Suprapubic skin (tissue), 4 donors: ENCODE measurements at regions not wholly inside any gene's neighbourhood (a gene's known extent, or its start where the extent isn't known, plus 50 kb on each side); places are given as distances from the start of the nearest gene placed in this dataset.

Experiments used
- DNase-seq, 2 donors: peaks; one replicate each; pipeline ENCODE4 v3.0.0-alpha.2; 2019; ENCODE audit warnings: low spot score in 2 of 2
- H3K27ac ChIP-seq: fragments of 200-600 bp; sonication (generic); one replicate; pipeline ENCODE4 v1.5.1; 2019
- H3K27me3 ChIP-seq: fragments of 200-600 bp; sonication (generic); one replicate; pipeline ENCODE4 v1.5.1; 2019
- H3K36me3 ChIP-seq: fragments of 200-600 bp; sonication (generic); one replicate; pipeline ENCODE4 v1.5.1; 2019
- H3K4me1 ChIP-seq: fragments of 200-600 bp; sonication (generic); one replicate; pipeline ENCODE4 v1.5.1; 2019
- H3K4me3 ChIP-seq: fragments of 200-600 bp; sonication (generic); one replicate; pipeline ENCODE4 v1.5.1; 2019; ENCODE audit warnings: mild to moderate bottlenecking
- H3K9me3 ChIP-seq: fragments of 200-600 bp; sonication (generic); one replicate; pipeline ENCODE4 v1.5.1; 2019
- CTCF ChIP-seq, 2 donors: fragments of 200-600 bp in 1 of 2; fragments of 450-650 bp in 1 of 2; sonication (generic) in 1 of 2; IDR thresholded peaks; one replicate each; pipeline ENCODE4 v1.5.1; 2016 to 2019; ENCODE audit warnings: antibody characterized with exemption in 2 of 2, mild to moderate bottlenecking in 1 of 2, moderate library complexity in 1 of 2
- EP300 ChIP-seq: sonication (generic); formaldehyde crosslinking; IDR thresholded peaks from one replicate; pipeline ENCODE4 v1.6.1; 2017; ENCODE audit warnings: antibody characterized with exemption
- POLR2A ChIP-seq, 2 donors: fragments of 450-650 bp; IDR thresholded peaks; one replicate each; pipeline ENCODE4 v1.6.1; 2017; ENCODE audit warnings: antibody characterized with exemption in 2 of 2, mild to moderate bottlenecking in 2 of 2, moderate library complexity in 2 of 2
- POLR2AphosphoS5 ChIP-seq, 3 donors: sonication (generic); formaldehyde crosslinking; IDR thresholded peaks; one replicate each; pipeline ENCODE4 v1.6.1; 2017; ENCODE audit warnings: antibody characterized with exemption in 3 of 3
- WGBS: methylation state at CpG from one replicate; pipeline ENCODE4 v1.1.5; 2018; 5-methylcytosine and 5-hydroxymethylcytosine counted together

GRCh38 chr13:31456056-31456455 lies 256.3 kb downstream of the B3GLCT start:
- Histone ChIP-seq H3K36me3 (no peaks in the 10 kb centered on the region), H3K4me1 (no peaks in the 10 kb centered on the region), H3K27ac (no peak overlapping the region), H3K9me3 (no peaks in the 10 kb centered on the region), H3K27me3 (no peaks in the 10 kb centered on the region), H3K4me3 (no peak overlapping the region)
- no peak for DNase-seq
- TF ChIP-seq EP300 (no peak), POLR2A (IDR thresholded peaks at IDR 0.05) (no peak)

GRCh38 chr13:31460061-31460460 lies 260.3 kb downstream of the B3GLCT start:
- WGBS: 84% methylated on average over 3 of the region's 3 CpGs
- TF ChIP-seq CTCF (IDR thresholded peaks at IDR 0.05): no peak
- TF ChIP-seq POLR2AphosphoS5 (IDR thresholded peaks at IDR 0.05): no peak
- no peak for TF ChIP-seq EP300
- TF ChIP-seq POLR2A (IDR thresholded peaks at IDR 0.05): no peak
- no peaks in the 10 kb centered on the region for H3K27me3 ChIP-seq
- DNase-seq: no peak
- no peaks in the 10 kb centered on the region for H3K4me1 ChIP-seq
- no peaks in the 10 kb centered on the region for H3K36me3 ChIP-seq
- H3K4me3 ChIP-seq: no peak overlapping the region
- no peak overlapping the region for H3K27ac ChIP-seq
- no peaks in the 10 kb centered on the region for H3K9me3 ChIP-seq

- TF ChIP-seq POLR2A (IDR thresholded peaks at IDR 0.05): no peak
- no peak for TF ChIP-seq CTCF (IDR thresholded peaks at IDR 0.05)
- no peak for TF ChIP-seq POLR2AphosphoS5 (IDR thresholded peaks at IDR 0.05)
- TF ChIP-seq EP300: no peak
- Histone ChIP-seq H3K27me3 (no peaks in the 10 kb centered on the region), H3K27ac (no peak overlapping the region), H3K9me3 (no peaks in the 10 kb centered on the region), H3K36me3 (no peaks in the 10 kb centered on the region), H3K4me1 (no peaks in the 10 kb centered on the region), H3K4me3 (no peak overlapping the region)
- WGBS: 92% methylated on average over 5 of the region's 5 CpGs
- no peak for DNase-seq
These were observed 262.1 kb downstream of the B3GLCT start for GRCh38 chr13:31461923-31462322.

GRCh38 chr13:31462766-31463165 lies 263.0 kb downstream of the B3GLCT start:
- 93% methylated on average over 3 of the region's 3 CpGs for WGBS
- DNase-seq: no peak
- TF ChIP-seq CTCF (IDR thresholded peaks at IDR 0.05): no peak
- TF ChIP-seq EP300: no peak
- TF ChIP-seq POLR2A (IDR thresholded peaks at IDR 0.05): no peak
- no peak for TF ChIP-seq POLR2AphosphoS5 (IDR thresholded peaks at IDR 0.05)

GRCh38 chr13:31468114-31468902 lies 268.5 kb downstream of the B3GLCT start:
- H3K27me3 ChIP-seq: no peaks in the 10 kb centered on the region
- no peak overlapping the region for H3K27ac ChIP-seq
- 64% methylated on average over 12 of the region's 12 CpGs for WGBS
- no peak for DNase-seq
- no peak overlapping the region for H3K4me3 ChIP-seq
- no peak for TF ChIP-seq EP300
- no peak for TF ChIP-seq POLR2A (IDR thresholded peaks at IDR 0.05)
- TF ChIP-seq CTCF (IDR thresholded peaks at IDR 0.05): no peak
- no peak for TF ChIP-seq POLR2AphosphoS5 (IDR thresholded peaks at IDR 0.05)
- H3K9me3 ChIP-seq: no peaks in the 10 kb centered on the region
- no peaks in the 10 kb centered on the region for H3K36me3 ChIP-seq
- no peaks in the 10 kb centered on the region for H3K4me1 ChIP-seq

More at GRCh38 chr13:31462766-31463165, 263.0 kb downstream of the B3GLCT start:
- H3K27me3 ChIP-seq: no peaks in the 10 kb centered on the region
- H3K27ac ChIP-seq: no peak overlapping the region
- H3K36me3 ChIP-seq: no peaks in the 10 kb centered on the region
- H3K4me1 ChIP-seq: no peaks in the 10 kb centered on the region
- H3K9me3 ChIP-seq: no peaks in the 10 kb centered on the region
- no peak overlapping the region for H3K4me3 ChIP-seq
